ENCODE measurements at regions not wholly inside any gene's neighbourhood (a gene's known extent, or its start where the extent isn't known, plus 50 kb on each side); places are given as distances from the start of the nearest gene placed in this dataset.
"Not testable (repeated sequence)": the region's sequence is repeated elsewhere in the genome, so short reads cannot be mapped to it uniquely, and the experiment has no call there.

DNA sequence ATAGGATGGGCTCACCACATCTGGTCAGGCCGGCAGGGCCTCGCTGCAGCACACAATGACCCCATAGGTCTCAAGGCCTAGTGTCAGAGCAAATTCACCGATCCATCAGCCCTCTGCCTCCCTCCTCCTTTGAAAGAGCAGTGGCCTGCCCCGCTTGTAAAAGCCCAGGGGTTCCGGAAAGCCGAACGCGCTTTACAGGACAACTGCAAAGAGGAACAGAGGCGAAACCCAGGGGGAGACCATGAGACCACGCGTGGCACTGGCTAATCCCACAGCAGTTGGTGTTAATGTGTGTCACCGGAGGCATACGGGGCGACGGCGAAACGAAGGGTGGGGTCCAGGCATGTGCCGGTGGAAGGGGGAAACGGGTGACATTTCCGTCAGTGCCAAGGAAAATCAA, 699.9 kb upstream of the TPTE start:
- H3K27ac ChIP-seq; DNase-seq; H3K27me3 ChIP-seq (replicated peaks in 1 of 7); H3K4me1 ChIP-seq; H3K9me3 ChIP-seq; H3K36me3 ChIP-seq; intact Hi-C loops (cut with DNase I; ENCODE audit: low total_unique reads); H3K4me3 ChIP-seq: not testable (repeated sequence)
- 71 to 86% (median 79%) methylated on average over 17 to 20 of the region's 20 CpGs for WGBS, 5 donors

DNA sequence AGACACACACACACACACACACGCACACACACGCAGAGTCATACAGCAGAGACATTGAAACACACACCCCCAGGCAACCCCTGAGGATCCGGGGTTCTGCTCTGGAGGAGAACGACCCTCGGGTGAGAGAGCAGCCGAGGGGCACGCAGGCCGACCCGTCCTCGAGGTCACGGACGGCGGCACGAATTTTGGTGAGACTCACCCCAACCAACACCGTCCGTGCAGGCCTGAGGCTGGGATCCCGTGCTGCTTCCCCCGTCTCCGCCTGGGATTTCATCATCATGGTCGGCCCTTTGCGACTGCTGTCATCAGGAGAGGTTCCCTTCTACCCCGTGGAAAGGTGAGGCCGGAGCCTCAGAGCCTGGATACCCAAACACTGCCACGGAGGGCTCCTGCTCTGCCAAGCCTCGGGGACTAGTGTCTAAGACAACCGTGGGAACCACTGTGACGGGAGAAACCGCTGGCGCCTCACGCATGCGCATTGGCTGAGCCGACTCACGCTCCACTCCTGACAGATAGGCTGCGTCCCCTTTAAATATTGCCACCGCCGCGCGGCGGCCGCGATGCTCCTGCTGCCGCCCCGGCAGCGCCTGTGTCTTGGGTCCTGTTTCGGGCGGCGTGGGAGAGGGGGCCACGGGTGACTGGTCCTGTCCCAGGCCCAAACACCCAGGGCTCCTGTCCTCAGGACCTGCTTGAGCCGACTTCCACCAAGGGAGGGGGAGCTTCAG, 699.1 kb upstream of the TPTE start:
- H3K4me1 ChIP-seq; H3K27me3 ChIP-seq (replicated peaks in 1 of 7); H3K4me3 ChIP-seq; H3K9me3 ChIP-seq; DNase-seq; H3K27ac ChIP-seq; H3K36me3 ChIP-seq; intact Hi-C loops (cut with DNase I; ENCODE audit: low total_unique reads): not testable (repeated sequence)
- 77 to 87% (median 80%) methylated on average over 24 to 43 of the region's 49 CpGs for WGBS, 5 donors

- peak overlapping the region in 1 of 8 donors; percentile 0 for H3K4me3 ChIP-seq
- H3K4me1 ChIP-seq; H3K9me3 ChIP-seq; intact Hi-C loops (cut with DNase I; ENCODE audit: low total_unique reads); H3K27ac ChIP-seq; H3K36me3 ChIP-seq; H3K27me3 ChIP-seq (replicated peaks in 1 of 7): not testable (repeated sequence)
- WGBS, 5 donors, result 83 to 87% (median 84%) methylated on average over 43 to 52 of the region's 65 CpGs
- peak; percentile 91 for DNase-seq
Measured at GRCh38 chr21:9823197-9824157, 697.9 kb upstream of the TPTE start.

GRCh38 chr21:9830801-9831200, 690.6 kb upstream of the TPTE start:
- intact Hi-C loops (cut with DNase I; ENCODE audit: low total_unique reads); H3K36me3 ChIP-seq; H3K9me3 ChIP-seq; DNase-seq; H3K27me3 ChIP-seq (replicated peaks in 1 of 7); H3K27ac ChIP-seq; H3K4me3 ChIP-seq; H3K4me1 ChIP-seq: not testable (repeated sequence)
- 81 to 86% methylated on average over 8 to 11 of the region's 32 CpGs; no CpG with 5 or more reads in 3 of the 5 donors for WGBS, 5 donors

GRCh38 chr21:9832751-9833150, 688.6 kb upstream of the TPTE start:
- H3K36me3 ChIP-seq; H3K4me3 ChIP-seq; H3K27me3 ChIP-seq (replicated peaks in 1 of 7); intact Hi-C loops (cut with DNase I; ENCODE audit: low total_unique reads); H3K27ac ChIP-seq; DNase-seq; H3K4me1 ChIP-seq: not testable (repeated sequence)
- WGBS, 5 donors, result 80 to 87% (median 82%) methylated on average over 12 to 17 of the region's 18 CpGs
- peaks cover 0 to 13% (median 7%) of the 10 kb centered on the region in 8 donors for H3K9me3 ChIP-seq

DNA sequence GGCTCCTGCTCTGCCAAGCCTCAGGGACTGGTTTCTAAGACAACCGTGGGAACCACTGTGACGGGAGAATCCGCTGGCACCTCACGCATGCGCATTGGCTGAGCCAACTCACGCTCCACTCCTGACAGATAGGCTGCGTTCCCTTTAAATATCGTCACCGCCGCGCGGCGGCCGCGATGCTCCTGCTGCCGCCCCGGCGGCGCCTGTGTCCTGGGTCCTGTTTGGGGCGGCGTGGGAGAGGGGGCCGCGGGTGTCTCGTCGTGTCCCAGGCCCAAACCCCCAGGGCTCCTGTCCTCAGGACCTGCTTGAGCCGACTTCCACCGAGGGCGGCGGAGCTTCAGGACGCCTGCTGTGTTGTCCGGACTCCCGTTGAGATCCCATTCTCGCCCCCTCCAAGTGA, 684.8 kb upstream of the TPTE start:
- H3K9me3 ChIP-seq, result peaks cover 6 to 44% (median 30%) of the 10 kb centered on the region in 8 donors
- H3K27ac ChIP-seq; H3K36me3 ChIP-seq; H3K4me3 ChIP-seq; H3K4me1 ChIP-seq; intact Hi-C loops (cut with DNase I; ENCODE audit: low total_unique reads); DNase-seq; H3K27me3 ChIP-seq (replicated peaks in 1 of 7): not testable (repeated sequence)
- 79 to 90% (median 80%) methylated on average over 5 to 33 of the region's 33 CpGs for WGBS, 5 donors

DNA sequence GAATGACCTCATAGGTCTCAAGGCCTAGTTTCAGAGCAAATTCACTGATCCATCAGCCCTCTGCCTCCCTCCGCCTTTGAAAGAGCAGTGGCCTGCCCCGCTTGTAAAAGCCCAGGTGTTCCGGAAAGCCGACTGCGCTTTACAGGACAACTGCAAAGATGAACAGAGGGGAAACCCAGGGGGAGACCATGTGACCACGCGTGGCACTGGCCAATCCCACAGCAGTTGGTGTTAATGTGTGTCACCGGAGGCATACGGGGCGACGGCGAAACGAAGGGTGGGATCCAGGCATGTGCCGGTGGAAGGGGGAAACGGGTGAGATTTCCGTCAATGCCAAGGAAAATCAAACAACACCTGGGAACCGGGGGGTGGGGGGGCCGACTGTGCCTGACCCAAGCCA, 684.4 kb upstream of the TPTE start:
- DNase-seq; H3K4me1 ChIP-seq; intact Hi-C loops (cut with DNase I; ENCODE audit: low total_unique reads); H3K27me3 ChIP-seq (replicated peaks in 1 of 7); H3K27ac ChIP-seq; H3K4me3 ChIP-seq; H3K36me3 ChIP-seq: not testable (repeated sequence)
- H3K9me3 ChIP-seq, result peaks cover 6 to 44% (median 32%) of the 10 kb centered on the region in 8 donors
- 80 to 86% (median 82%) methylated on average over 18 of the region's 18 CpGs for WGBS, 5 donors

GRCh38 chr21:9837526-9837925, 683.9 kb upstream of the TPTE start:
- intact Hi-C loops (cut with DNase I; ENCODE audit: low total_unique reads); H3K36me3 ChIP-seq; H3K4me1 ChIP-seq; H3K4me3 ChIP-seq; H3K27ac ChIP-seq; H3K27me3 ChIP-seq (replicated peaks in 1 of 7); DNase-seq: not testable (repeated sequence)
- 77 to 85% (median 82%) methylated on average over 20 to 21 of the region's 21 CpGs for WGBS, 5 donors
- peaks cover 6 to 47% (median 32%) of the 10 kb centered on the region in 8 donors for H3K9me3 ChIP-seq
